Suprapubic skin (tissue), 3 donors: ENCODE measurements at regions not wholly inside any gene's neighbourhood (a gene's known extent, or its start where the extent isn't known, plus 50 kb on each side); places are given as distances from the start of the nearest gene placed in this dataset.

Experiments used
- CTCF ChIP-seq, 2 donors: fragments of 200-600 bp in 1 of 2; fragments of 450-650 bp in 1 of 2; sonication (generic) in 1 of 2; IDR thresholded peaks; one replicate each; pipeline ENCODE4 v1.5.1; 2016 to 2019; ENCODE audit warnings: antibody characterized with exemption in 2 of 2, mild to moderate bottlenecking in 1 of 2, moderate library complexity in 1 of 2
- EP300 ChIP-seq: sonication (generic); formaldehyde crosslinking; IDR thresholded peaks from one replicate; pipeline ENCODE4 v1.6.1; 2017; ENCODE audit warnings: antibody characterized with exemption

GRCh38 chr4:26126143-26126718 is 194.6 kb upstream of the RBPJ start:
- TF ChIP-seq EP300 (no peak), CTCF (IDR thresholded peaks at IDR 0.05) (no peak)
